PC-9 (cell line): ENCODE measurements at regions not wholly inside any gene's neighbourhood (a gene's known extent, or its start where the extent isn't known, plus 50 kb on each side); places are given as distances from the start of the nearest gene placed in this dataset.

ENCODE experiments used
- CTCF ChIP-seq: fragments of 200-600 bp; sonication (generic); conservative IDR thresholded peaks from 2 replicates; pipeline ENCODE4 v1.6.1; 2017; ENCODE audit warnings: mixed run types, antibody characterized with exemption, mild to moderate bottlenecking, moderate library complexity
- EZH2 ChIP-seq: fragments of 200-600 bp; sonication (generic); IDR thresholded peaks from 2 replicates; pipeline ENCODE4 v1.8.0; 2017; ENCODE audit warnings: antibody characterized with exemption, low read depth

- TF ChIP-seq CTCF (no peak), EZH2 (no peak)
Observed at GRCh38 chr1:108059945-108060344, 95.0 kb upstream of the VAV3 start.
